Uterus (tissue), 3 donors: ENCODE measurements at regions not wholly inside any gene's neighbourhood (a gene's known extent, or its start where the extent isn't known, plus 50 kb on each side); places are given as distances from the start of the nearest gene placed in this dataset.

Experiments used
- DNase-seq, 2 donors: peaks; one replicate each; pipeline ENCODE4 v3.0.0-alpha.2; 2019 to 2020
- H3K27ac ChIP-seq, 2 donors: fragments of 200-600 bp; sonication (generic); 1 replicate in 1 of 2; 2 replicates in 1 of 2; pipeline ENCODE4 v1.5.1; 2016 to 2018
- H3K27me3 ChIP-seq, 2 donors: fragments of 200-600 bp; sonication (generic); one replicate each; pipeline ENCODE4 v1.5.1; 2018 to 2019; ENCODE audit warnings: control low read depth in 1 of 2
- H3K36me3 ChIP-seq, 2 donors: fragments of 200-600 bp; sonication (generic); one replicate each; pipeline ENCODE4 v1.5.1; 2019; ENCODE audit warnings: control low read depth in 1 of 2
- H3K4me1 ChIP-seq, 2 donors: fragments of 200-600 bp; sonication (generic); one replicate each; pipeline ENCODE4 v1.5.1; 2018 to 2019; ENCODE audit warnings: control low read depth in 1 of 2
- H3K4me3 ChIP-seq, 2 donors: fragments of 200-600 bp; sonication (generic); 1 replicate in 1 of 2; 2 replicates in 1 of 2; pipeline ENCODE4 v1.5.1; 2018 to 2019; ENCODE audit warnings: mild to moderate bottlenecking in 1 of 2
- H3K9me3 ChIP-seq, 2 donors: fragments of 200-600 bp; sonication (generic); one replicate each; pipeline ENCODE4 v1.5.1; 2019; ENCODE audit warnings: control low read depth in 1 of 2
- POLR2A ChIP-seq, 2 donors: fragments of 450-650 bp; IDR thresholded peaks; one replicate each; pipeline ENCODE4 v1.6.1; 2016; ENCODE audit warnings: antibody characterized with exemption in 2 of 2, mild to moderate bottlenecking in 1 of 2, moderate library complexity in 1 of 2
- intact Hi-C: fragments of 100-400 bp; cut with DNase I; formaldehyde crosslinking; loops from one replicate; pipeline ENCODE4 v1.15.1; 2023; ENCODE audit warnings: low total_unique reads
- TF ChIP-seq, protein P1 (sequence below), 4 experiments: fragments of 200-600 bp in 2 of 4; fragments of 450-650 bp in 2 of 4; sonication (generic) in 2 of 4; IDR thresholded peaks; one replicate each; pipeline ENCODE4 v1.5.1; 2016 to 2019; ENCODE audit warnings: antibody characterized with exemption in 4 of 4, mild to moderate bottlenecking in 2 of 4, moderate library complexity in 1 of 4
- donor health status: DM: yes; HTN: yes; CAD: no.

DNA sequence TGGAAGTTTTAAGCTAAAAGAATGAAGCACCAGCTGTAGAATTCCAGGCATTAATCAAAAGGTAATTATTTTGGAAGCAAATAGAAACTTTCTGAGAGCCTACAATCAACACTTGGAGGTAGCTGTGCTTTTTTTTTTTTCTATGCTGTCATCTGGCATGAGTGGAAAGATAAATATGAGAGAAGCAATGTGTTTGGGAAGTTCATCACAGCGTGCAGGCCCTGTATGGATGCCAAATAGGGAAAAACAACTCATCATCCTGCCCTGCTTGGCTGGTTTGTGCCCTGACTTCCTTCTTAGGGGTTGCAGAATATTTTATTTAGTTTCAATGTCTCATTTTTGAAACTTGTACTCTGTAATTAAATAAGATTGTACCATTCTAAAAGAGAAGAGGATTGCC is 437.4 kb downstream of the PIK3C3 start:
- DNase-seq, result no peak
- Histone ChIP-seq H3K9me3 (no peaks in the 10 kb centered on the region), H3K27ac (no peak overlapping the region), H3K4me1 (no peaks in the 10 kb centered on the region), H3K27me3 (no peaks in the 10 kb centered on the region), H3K4me3 (no peak overlapping the region), H3K36me3 (no peaks in the 10 kb centered on the region)
- intact Hi-C loops, result no loop called here
- no peak for TF ChIP-seq POLR2A (IDR thresholded peaks at IDR 0.05)
- TF ChIP-seq, protein P1, sequence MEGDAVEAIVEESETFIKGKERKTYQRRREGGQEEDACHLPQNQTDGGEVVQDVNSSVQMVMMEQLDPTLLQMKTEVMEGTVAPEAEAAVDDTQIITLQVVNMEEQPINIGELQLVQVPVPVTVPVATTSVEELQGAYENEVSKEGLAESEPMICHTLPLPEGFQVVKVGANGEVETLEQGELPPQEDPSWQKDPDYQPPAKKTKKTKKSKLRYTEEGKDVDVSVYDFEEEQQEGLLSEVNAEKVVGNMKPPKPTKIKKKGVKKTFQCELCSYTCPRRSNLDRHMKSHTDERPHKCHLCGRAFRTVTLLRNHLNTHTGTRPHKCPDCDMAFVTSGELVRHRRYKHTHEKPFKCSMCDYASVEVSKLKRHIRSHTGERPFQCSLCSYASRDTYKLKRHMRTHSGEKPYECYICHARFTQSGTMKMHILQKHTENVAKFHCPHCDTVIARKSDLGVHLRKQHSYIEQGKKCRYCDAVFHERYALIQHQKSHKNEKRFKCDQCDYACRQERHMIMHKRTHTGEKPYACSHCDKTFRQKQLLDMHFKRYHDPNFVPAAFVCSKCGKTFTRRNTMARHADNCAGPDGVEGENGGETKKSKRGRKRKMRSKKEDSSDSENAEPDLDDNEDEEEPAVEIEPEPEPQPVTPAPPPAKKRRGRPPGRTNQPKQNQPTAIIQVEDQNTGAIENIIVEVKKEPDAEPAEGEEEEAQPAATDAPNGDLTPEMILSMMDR (IDR thresholded peaks at IDR 0.05), result no peak

DNA sequence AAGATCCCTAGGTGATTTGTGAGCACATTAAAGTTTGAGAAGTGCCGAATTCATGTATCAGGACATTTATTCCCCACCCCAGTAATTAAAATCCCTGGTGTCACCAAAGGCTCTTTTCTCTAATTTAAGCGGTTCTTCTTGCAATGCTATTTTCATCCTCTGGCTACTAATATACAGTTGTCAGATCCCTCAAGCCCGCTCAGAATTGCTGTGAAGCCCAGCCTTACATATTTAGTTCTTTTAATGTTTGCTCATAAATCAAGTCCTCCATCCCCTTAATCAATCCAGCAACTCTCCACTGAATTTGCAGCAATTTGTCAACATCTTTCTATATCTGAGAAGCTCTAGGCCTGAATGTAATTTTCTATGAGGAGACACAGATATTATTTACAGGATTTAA is 437.9 kb downstream of the PIK3C3 start:
- Histone ChIP-seq H3K36me3 (no peaks in the 10 kb centered on the region), H3K27ac (no peak overlapping the region), H3K4me3 (no peak overlapping the region), H3K9me3 (no peaks in the 10 kb centered on the region), H3K4me1 (no peaks in the 10 kb centered on the region), H3K27me3 (no peaks in the 10 kb centered on the region)
- DNase-seq, result no peak
- intact Hi-C loops, result no loop called here
- no peak for TF ChIP-seq POLR2A (IDR thresholded peaks at IDR 0.05)
- TF ChIP-seq, protein P1 (IDR thresholded peaks at IDR 0.05), result no peak

DNA sequence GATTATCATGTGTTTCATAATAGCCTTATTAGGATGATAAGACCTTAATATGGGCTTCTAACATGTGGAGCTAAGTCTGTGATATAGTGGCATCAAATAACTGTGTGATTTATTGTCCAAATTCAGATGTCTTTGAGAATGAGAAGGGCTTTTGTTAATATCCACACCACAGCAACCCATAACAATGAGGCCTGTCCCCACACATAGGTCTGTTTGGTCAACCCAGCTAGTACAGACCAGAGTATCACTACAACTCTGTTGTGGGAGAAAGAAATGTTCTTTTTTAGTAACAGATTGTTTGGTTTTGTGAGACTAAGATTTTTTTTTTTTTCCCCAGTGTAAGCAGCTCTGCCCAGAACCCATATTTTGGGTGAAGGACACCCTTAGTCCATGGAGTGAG is 439.2 kb downstream of the PIK3C3 start:
- intact Hi-C loops, result no loop called here
- H3K4me1 ChIP-seq, result no peaks in the 10 kb centered on the region
- H3K36me3 ChIP-seq, result no peaks in the 10 kb centered on the region
- H3K9me3 ChIP-seq, result no peaks in the 10 kb centered on the region
- no peak for DNase-seq
- no peak overlapping the region for H3K27ac ChIP-seq
- no peaks in the 10 kb centered on the region for H3K27me3 ChIP-seq
- no peak for TF ChIP-seq POLR2A (IDR thresholded peaks at IDR 0.05)
- TF ChIP-seq, protein P1 (IDR thresholded peaks at IDR 0.05), result no peak
- H3K4me3 ChIP-seq, result no peak overlapping the region

DNA sequence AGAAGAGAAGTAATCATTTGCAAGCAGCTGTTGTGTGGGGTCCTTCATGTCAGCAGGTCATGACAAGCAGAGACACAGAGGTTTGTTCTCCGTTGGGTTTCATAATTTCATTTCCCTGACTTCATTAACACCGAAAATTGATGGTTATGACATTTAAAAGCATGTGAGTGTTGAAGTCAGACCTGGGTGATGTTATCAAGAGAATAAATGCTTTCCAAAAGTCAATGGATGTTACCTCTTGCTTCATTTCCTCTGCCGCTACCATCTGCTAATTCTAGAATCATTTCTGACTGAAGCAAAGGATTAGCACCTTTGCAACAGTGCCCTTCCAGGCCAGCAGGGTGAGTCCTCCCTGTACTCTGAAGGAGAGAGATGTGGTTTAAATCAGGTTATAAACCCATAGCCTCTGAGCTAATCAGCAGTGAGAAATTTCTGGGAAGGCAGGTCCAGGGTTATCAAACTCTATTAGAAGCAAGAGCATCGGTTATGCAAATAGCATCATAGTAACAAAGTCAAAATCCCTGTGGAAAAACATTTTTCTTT is 446.2 kb downstream of the PIK3C3 start:
- Histone ChIP-seq H3K4me3 (no peak overlapping the region), H3K36me3 (no peaks in the 10 kb centered on the region), H3K4me1 (no peaks in the 10 kb centered on the region), H3K9me3 (no peaks in the 10 kb centered on the region), H3K27ac (no peak overlapping the region), H3K27me3 (no peaks in the 10 kb centered on the region)
- no peak for DNase-seq
- intact Hi-C loops, result no loop called here
- TF ChIP-seq, protein P1 (IDR thresholded peaks at IDR 0.05), result no peak
- TF ChIP-seq POLR2A (IDR thresholded peaks at IDR 0.05), result no peak

DNA sequence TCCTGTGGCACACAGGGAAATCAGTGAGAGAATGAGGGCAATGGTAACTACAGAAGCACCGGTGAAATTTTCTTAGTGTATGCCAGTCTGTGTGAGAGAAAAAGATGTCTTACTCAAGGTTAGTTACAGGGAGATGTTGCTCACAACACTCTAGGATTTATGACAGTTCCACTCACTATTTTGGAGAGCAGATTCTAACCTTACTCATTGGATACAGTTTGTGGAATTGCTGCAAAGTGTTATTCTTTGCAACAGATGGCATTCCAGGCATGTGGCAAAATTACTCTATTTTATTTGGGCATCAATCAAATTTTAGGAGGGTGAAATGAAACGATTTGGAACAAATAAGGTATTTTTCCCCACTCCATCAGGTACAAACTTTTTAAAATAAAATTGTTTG is 449.1 kb downstream of the PIK3C3 start:
- H3K27ac ChIP-seq, result no peak overlapping the region
- no peak overlapping the region for H3K4me3 ChIP-seq
- TF ChIP-seq POLR2A (IDR thresholded peaks at IDR 0.05), result no peak
- TF ChIP-seq, protein P1 (IDR thresholded peaks at IDR 0.05), result no peak
- DNase-seq, result no peak
- intact Hi-C loops, result no loop called here
- H3K4me1 ChIP-seq, result no peaks in the 10 kb centered on the region
- no peaks in the 10 kb centered on the region for H3K9me3 ChIP-seq
- H3K27me3 ChIP-seq, result no peaks in the 10 kb centered on the region
- no peaks in the 10 kb centered on the region for H3K36me3 ChIP-seq
